ENCODE measurements at regions not wholly inside any gene's neighbourhood (a gene's known extent, or its start where the extent isn't known, plus 50 kb on each side); places are given as distances from the start of the nearest gene placed in this dataset.

DNA sequence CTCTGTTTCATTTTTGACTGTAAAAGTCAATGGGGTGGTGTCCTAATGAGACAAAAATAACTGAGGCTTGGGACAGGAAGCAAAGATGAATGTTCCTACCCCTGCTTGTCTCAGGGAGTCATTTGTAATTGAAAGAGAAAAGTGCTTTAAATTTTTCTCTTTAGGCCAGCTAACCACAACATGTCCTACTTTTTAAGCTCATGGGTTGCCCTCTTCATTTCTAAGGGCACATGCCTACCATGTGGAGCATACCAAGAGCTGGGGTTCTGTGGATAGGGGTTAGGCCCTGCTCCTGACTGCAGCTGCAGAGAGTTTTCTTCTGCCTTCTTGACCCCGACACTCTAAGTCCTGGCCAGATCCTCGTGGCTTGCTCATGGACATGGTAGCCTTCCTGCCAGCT is 96.8 kb upstream of the ARL4C start:
- H3K36me3 ChIP-seq: no peaks in the 10 kb centered on the region
- TF ChIP-seq, protein P1, sequence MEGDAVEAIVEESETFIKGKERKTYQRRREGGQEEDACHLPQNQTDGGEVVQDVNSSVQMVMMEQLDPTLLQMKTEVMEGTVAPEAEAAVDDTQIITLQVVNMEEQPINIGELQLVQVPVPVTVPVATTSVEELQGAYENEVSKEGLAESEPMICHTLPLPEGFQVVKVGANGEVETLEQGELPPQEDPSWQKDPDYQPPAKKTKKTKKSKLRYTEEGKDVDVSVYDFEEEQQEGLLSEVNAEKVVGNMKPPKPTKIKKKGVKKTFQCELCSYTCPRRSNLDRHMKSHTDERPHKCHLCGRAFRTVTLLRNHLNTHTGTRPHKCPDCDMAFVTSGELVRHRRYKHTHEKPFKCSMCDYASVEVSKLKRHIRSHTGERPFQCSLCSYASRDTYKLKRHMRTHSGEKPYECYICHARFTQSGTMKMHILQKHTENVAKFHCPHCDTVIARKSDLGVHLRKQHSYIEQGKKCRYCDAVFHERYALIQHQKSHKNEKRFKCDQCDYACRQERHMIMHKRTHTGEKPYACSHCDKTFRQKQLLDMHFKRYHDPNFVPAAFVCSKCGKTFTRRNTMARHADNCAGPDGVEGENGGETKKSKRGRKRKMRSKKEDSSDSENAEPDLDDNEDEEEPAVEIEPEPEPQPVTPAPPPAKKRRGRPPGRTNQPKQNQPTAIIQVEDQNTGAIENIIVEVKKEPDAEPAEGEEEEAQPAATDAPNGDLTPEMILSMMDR (IDR thresholded peaks at IDR 0.05): no peak

DNA sequence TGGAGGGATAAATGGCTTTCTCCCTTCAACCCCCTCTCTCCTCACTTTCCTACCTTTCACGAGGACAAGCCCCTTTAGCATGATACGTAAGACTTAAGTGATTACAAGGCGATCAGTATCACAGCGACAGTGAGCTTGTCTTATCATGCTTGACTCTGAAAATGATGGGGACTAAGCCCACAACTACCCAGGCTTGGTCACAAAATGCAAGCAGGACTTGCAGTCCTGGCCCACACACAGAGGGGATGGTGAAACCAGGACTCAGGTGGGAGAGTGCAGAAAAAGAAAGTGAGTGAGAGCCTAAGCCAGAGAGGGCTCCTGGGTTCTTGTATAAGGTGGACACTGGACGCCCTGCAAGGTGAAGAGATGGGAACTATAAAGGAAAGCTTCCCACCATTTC is 95.7 kb upstream of the ARL4C start:
- Histone ChIP-seq H3K27ac (no peak overlapping the region), H3K4me1 (no peaks in the 10 kb centered on the region), H3K4me3 (no peak overlapping the region), H3K36me3 (no peaks in the 10 kb centered on the region), H3K27me3 (no peaks in the 10 kb centered on the region), H3K9me3 (no peaks in the 10 kb centered on the region)
- no peak for ATAC-seq
- intact Hi-C loops (cut with DNase I): no loop called here
- no peak for DNase-seq
- TF ChIP-seq, protein P1 (IDR thresholded peaks at IDR 0.05): no peak

More for the DNA sequence above, 96.8 kb upstream of the ARL4C start:
- ATAC-seq (no peak), DNase-seq (no peak)
- Histone ChIP-seq H3K9me3 (no peaks in the 10 kb centered on the region), H3K27me3 (no peaks in the 10 kb centered on the region), H3K27ac (no peak overlapping the region), H3K4me1 (no peaks in the 10 kb centered on the region), H3K4me3 (no peak overlapping the region)
- intact Hi-C loops (cut with DNase I): no loop called here

DNA sequence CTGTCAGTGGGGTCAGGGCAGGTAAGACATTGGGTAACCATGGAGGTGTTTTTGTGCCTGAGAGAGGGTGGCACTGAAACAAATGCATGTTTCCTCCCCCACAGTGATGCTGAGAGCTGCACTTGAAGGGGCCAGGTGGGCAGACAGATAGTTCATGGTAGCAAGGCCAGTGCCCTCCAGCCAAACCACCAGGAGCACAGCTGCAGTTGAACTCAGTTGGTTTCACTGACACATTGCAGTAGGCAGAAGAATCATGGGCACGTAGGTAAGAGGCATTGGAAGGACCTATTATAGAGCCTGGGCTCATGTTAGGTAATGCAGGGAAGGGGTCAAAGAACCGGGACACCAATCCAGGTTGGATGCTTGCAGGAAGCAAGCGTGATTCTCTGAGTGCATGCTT is 93.2 kb upstream of the ARL4C start:
- Histone ChIP-seq H3K27ac (no peak overlapping the region), H3K27me3 (no peaks in the 10 kb centered on the region), H3K36me3 (no peaks in the 10 kb centered on the region), H3K4me3 (no peak overlapping the region), H3K9me3 (no peaks in the 10 kb centered on the region), H3K4me1 (no peaks in the 10 kb centered on the region)
- DNase-seq: no peak
- intact Hi-C loops (cut with DNase I): no loop called here
- ATAC-seq: no peak
- TF ChIP-seq, protein P1 (IDR thresholded peaks at IDR 0.05): no peak

DNA sequence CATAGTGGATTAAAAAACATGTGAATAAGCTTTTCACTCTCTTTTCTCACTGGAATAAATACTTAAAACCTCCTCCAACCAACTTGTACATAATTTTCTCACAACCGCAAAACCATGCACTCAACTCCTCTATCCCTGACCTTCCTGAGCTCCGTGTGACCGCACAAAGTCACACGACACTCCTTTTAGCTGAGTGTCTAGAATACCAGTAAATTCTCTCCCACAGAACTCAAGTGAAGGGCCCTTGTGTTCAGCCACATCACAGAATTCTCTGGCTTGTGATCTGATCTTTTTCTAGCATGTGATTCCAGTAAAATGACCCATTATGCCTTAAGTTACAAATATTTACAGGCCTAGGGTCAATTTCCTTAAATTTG is 91.2 kb upstream of the ARL4C start:
- intact Hi-C loops (cut with DNase I): no loop called here
- Histone ChIP-seq H3K27ac (no peak overlapping the region), H3K36me3 (no peaks in the 10 kb centered on the region), H3K27me3 (no peaks in the 10 kb centered on the region), H3K4me1 (no peaks in the 10 kb centered on the region), H3K4me3 (no peak overlapping the region), H3K9me3 (no peaks in the 10 kb centered on the region)
- ATAC-seq (peak; percentile 81), DNase-seq (no peak)
- TF ChIP-seq, protein P1 (IDR thresholded peaks at IDR 0.05): no peak

DNA sequence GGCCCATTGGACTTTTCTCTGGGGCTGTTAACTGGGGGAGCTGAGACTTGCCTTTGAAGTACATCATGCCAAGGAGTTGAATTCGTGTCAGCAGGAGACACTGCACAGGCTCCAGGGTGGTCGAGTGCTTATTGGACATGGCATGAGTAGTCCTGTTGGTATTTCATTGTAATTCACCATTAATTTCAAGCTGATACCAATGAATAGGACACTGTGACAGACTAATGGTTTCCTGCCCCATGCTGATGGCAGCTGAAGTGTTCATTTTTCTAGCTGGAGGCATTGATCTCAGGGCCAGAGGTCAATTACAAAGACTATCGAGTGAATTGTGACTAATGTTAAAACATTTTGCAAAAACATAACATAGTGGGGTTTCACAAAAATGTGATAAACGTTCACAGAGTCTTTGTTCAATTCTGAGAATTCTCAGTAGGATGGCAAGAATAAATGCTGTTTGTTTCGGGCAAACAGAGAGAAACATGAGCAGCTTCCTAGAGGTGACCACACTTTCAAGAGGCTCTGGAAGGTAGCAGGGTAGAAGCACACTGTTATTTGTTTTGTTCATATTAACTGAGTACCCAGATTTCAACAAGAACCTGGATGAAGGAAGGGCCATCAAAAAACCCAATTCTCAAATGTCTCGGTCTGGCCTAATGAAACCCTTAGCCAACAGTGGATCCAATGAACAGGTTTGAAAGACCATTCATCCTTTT is 90.6 kb upstream of the ARL4C start:
- no peaks in the 10 kb centered on the region for H3K27me3 ChIP-seq
- no peak overlapping the region for H3K27ac ChIP-seq
- TF ChIP-seq, protein P1 (IDR thresholded peaks at IDR 0.05): no peak
- no peak overlapping the region for H3K4me3 ChIP-seq
- peak; percentile 78 for ATAC-seq
- intact Hi-C loops (cut with DNase I): no loop called here
- no peaks in the 10 kb centered on the region for H3K4me1 ChIP-seq
- H3K36me3 ChIP-seq: no peaks in the 10 kb centered on the region
- no peaks in the 10 kb centered on the region for H3K9me3 ChIP-seq
- DNase-seq: no peak

Data from left lung (tissue), 4 donors.